ENCODE measurements at regions not wholly inside any gene's neighbourhood (a gene's known extent, or its start where the extent isn't known, plus 50 kb on each side); places are given as distances from the start of the nearest gene placed in this dataset.

GRCh38 chr17:5706577-5707210 lies 122.4 kb upstream of the NLRP1 start:
- TF ChIP-seq CTCF (IDR thresholded peaks at IDR 0.05; ENCODE audit: low read depth, low read length, missing control alignments) = peak; percentile 92

DNA sequence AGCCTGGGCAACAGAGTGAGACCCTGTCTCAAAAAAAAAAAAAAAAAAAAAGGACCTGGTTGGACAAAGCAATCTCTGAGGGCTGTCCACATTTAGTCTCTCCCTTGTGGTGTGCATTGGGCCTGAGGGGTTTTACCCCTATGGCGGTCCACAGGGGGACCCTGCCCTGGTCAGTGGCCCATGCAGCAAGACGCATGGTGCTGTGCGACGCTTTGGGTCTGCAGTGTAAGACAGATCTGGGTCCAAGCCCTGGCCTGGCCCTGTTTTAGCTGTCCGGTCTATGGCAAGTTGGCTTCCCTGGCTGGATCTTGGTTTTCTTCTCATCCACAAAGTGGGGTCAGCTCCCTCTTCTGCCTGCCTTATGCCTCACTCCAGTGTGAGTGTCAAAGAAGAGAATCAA lies 123.2 kb upstream of the NLRP1 start:
- no peak for TF ChIP-seq CTCF (IDR thresholded peaks at IDR 0.05; ENCODE audit: low read depth, low read length, missing control alignments)

More at GRCh38 chr17:5706577-5707210, 122.4 kb upstream of the NLRP1 start:
- no peak overlapping the region for H3K4me3 ChIP-seq (ENCODE audit: low read depth, low read length)
- DNase-seq (ENCODE audit: low read depth) = peak; percentile 13

GRCh38 chr17:5708344-5708743 lies 124.0 kb upstream of the NLRP1 start:
- DNase-seq (ENCODE audit: low read depth) = no peak
- H3K4me3 ChIP-seq (ENCODE audit: low read depth, low read length) = no peak overlapping the region
- no peak for TF ChIP-seq CTCF (IDR thresholded peaks at IDR 0.05; ENCODE audit: low read depth, low read length, missing control alignments)

More for the DNA sequence above, 123.2 kb upstream of the NLRP1 start:
- H3K4me3 ChIP-seq (ENCODE audit: low read depth, low read length) = no peak overlapping the region
- no peak for DNase-seq (ENCODE audit: low read depth)

- no peak overlapping the region for H3K4me3 ChIP-seq (ENCODE audit: low read depth, low read length)
- DNase-seq (ENCODE audit: low read depth) = no peak
- no peak for TF ChIP-seq CTCF (IDR thresholded peaks at IDR 0.05; ENCODE audit: low read depth, low read length, missing control alignments)
Measured at GRCh38 chr17:5711344-5711743, 127.0 kb upstream of the NLRP1 start.

DNA sequence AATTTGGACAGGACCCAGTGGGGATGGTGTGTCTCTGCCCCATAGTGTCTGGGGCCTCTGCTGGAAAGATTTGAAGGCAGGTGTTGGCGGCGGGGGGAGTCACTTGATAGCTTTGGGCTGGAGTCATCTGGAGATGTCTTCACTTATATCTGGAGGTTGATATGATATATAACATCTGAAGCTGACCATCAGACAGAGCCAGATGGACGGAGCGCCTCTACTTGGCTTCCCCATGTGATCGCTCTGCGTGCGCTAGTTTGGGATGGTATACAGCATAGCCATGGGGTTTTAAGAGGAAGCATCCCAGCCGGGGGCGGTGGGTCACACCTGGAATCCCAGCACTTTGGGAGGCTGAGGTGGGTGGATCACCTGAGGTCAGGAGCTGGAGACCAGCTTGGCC lies 130.7 kb upstream of the NLRP1 start:
- DNase-seq (ENCODE audit: low read depth) = no peak
- no peak for TF ChIP-seq CTCF (IDR thresholded peaks at IDR 0.05; ENCODE audit: low read depth, low read length, missing control alignments)
- H3K4me3 ChIP-seq (ENCODE audit: low read depth, low read length) = no peak overlapping the region

GRCh38 chr17:5715478-5715877 lies 131.2 kb upstream of the NLRP1 start:
- no peak overlapping the region for H3K4me3 ChIP-seq (ENCODE audit: low read depth, low read length)
- TF ChIP-seq CTCF (IDR thresholded peaks at IDR 0.05; ENCODE audit: low read depth, low read length, missing control alignments) = no peak
- no peak for DNase-seq (ENCODE audit: low read depth)

- no peak overlapping the region for H3K4me3 ChIP-seq (ENCODE audit: low read depth, low read length)
- no peak for DNase-seq (ENCODE audit: low read depth)
Measured at GRCh38 chr17:5718726-5719125, 134.4 kb upstream of the NLRP1 start.

More at GRCh38 chr17:5718726-5719125, 134.4 kb upstream of the NLRP1 start:
- TF ChIP-seq CTCF (IDR thresholded peaks at IDR 0.05; ENCODE audit: low read depth, low read length, missing control alignments) = no peak
